ENCODE measurements at regions not wholly inside any gene's neighbourhood (a gene's known extent, or its start where the extent isn't known, plus 50 kb on each side); places are given as distances from the start of the nearest gene placed in this dataset.

DNA sequence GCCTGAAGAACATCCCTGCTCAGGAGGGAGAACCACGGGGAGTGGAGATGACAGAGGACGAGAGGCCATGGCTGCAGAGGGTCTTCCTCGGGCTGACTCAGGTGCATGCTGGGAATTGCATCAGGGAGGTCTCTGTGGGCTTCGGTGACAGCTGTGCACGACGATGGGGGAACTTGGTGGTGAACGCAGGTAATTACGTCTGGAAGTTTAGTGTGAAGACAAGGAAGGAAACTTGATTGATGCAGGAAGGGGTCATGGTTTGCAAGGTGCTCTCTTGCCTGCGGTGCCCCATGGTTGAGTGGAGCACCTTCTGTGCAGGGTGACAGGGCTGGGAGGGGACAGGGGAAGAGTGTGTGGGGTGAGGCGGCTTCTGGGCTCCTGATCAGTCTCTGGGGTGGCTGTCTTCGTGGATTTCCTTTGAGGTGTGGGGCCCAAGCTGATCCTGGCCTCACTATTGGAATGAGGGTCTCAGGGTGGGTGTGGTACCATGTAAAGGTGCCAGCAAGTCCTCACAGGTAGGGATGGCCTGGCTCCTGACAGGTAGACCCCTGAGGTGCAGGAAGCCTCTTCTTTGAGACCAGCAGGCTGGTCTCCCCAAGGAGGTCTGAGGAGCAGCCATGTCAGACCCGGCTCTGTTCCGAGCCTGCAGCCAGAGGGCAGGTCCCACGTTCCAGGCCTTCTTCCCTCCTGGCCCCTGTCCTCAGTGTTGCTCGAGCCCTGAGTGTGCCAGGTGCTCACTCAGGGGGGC lies 1020.1 kb downstream of the TBC1D22A start:
- no peak for DNase-seq

DNA sequence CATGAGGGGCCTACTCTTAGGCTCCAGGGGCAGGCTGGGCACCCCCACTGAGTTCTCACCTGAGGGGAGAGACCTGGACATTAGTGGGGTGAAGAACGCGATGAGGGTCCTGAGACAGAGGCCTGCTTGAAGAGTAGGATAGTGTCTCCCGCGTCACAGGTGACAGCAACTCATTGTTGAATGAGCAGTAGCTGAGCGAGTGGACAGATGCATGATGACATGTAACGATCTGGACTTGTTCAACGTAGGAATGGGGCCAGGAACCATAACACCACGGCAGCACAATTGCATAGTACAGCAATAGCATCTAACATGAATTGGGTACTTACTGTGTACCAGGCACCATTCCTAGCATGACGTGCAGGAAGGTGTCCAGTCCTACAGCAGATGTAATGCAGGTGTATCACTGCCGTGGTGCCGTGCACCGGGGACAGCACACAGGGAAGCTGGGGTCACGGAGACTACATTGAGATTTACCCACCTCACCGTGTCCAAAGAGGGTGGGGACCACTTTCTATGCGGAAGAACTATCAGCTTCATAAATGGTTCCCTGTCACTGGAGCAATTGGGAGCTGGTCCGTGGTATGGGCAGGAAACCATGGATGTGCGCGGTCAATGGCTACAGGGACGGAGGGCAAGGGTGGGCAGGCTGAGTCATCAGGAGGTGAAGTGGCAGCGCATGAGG lies 1019.1 kb downstream of the TBC1D22A start:
- DNase-seq, result no peak

DNA sequence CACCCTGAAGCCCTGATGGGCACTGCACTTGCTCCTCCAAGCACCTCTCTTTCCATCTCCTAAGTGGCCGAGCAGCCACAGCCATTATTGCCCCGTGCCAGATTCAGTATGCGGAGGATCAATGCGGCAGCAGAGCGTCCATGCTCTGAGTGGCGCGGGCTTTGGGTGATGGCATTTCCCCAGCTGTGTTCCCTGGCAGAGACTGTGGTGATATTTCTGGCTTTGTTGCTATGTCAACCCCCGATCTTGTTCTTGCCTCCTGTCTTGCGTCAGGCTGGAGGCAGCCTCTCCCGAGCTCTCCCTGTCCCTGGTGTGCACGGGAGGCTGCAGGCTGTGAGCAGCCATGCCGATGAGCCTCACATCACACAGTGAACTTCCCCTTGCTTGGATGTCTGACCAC lies 1018.6 kb downstream of the TBC1D22A start:
- DNase-seq, result no peak

DNA sequence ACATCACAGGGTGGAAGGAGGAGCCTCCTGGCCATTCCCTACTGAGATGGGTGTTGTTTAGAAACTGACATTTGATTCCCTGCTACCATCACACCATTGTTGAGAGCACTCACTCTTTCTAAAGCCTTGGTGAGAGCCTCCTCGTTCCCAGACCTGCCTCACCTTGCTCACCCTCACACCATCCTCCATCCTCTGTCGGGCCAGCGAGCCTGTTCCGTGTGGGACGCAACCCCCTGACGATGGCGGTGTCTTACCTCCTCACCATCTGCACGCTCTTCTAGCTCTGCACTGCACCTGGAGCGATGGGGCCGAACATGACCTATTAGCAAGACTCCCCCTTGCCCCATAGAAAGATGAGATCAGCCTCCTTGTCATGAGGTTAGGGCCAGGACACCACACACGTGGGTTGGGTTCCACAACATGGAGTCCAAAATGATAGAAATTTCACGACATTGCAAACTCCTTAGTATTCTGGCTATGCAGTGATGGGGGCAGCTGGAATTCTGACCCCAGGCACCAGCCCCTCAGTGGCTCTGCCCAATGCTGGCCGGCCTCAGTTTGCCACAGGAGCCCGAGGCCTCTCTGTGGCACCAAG lies 1017.9 kb downstream of the TBC1D22A start:
- no peak for DNase-seq

DNA sequence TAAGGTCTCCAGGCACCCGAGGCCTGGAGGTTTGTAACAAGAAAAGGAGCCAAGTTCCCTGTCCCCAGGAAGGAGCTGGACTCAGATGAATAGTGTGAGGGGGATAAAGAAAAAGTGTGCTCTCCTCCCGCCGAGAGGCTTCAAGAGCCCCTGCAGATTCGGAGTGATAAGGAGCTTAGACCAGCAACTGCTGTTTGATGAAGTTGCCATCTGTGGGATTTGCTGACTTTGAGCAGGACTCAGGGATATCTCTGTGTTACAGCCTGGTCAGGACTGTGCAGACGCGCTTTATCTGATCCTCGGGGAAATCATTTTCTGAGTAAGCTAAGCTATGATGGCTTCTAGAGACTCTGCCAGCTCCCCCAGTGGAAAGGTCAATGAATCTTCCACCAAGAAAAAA lies 1017.0 kb downstream of the TBC1D22A start:
- DNase-seq, result no peak

DNA sequence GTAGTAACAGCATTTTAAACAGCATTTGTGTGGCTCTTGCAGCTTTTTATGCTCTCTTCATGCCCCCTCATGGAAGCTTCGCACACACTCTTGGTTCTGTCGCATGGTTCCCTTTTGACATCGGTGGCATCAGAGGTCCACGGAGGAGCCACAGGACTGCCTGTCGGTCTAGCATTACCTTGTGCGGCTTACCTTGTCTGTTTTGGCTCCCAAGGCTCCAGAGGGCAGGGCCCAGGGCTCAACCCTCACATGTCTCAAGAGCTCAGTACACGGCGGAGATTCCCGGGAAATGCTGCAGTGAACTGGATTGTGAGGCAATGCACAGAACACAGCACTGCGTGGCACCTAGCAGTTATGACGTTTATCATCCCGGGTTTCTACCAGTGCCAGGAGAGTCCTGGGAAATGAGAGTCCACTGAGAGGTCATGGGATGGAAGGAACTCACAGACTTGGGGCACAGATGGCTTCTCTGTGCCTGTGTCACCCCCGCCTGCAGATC lies 1015.8 kb downstream of the TBC1D22A start:
- no peak for DNase-seq

DNA sequence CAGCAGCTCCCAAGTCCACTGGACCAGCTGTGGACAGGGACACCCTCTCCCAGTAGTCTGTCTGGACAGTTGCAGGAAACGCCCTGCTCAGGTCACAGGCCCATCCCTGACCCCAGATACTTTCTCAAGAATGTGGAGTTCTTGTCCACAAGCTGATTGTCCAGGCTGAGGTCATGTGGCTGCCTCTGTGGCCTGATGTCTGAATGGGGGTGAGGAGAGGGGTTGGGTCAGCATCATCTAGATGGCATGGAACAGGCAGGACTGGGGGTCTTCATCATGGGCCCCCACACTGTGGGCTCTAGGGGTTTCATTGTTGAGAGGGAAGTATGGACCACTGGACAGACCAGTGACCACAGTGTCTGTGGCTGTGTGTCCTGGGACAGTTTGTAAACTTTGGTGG lies 1015.0 kb downstream of the TBC1D22A start:
- no peak for DNase-seq

DNA sequence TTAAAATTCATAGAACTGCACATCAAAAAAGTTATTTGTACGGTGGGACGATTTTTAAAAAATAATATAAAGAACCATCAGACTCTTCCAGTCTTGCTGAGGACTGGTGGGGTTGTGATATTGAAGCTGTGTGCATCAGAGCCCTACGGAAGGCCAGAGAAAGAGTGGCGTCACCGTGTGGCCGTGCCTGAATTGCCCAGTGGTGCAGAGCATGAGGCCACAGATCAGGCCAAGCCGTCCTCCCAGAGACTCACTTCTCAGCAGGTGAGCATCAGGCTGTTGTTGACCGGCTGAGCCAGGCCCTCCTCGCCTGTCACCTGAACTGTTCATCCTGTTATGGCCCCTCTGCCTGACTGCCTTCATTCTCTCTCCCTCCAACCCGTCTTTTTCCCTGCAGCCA lies 1013.9 kb downstream of the TBC1D22A start:
- DNase-seq, result no peak

DNA sequence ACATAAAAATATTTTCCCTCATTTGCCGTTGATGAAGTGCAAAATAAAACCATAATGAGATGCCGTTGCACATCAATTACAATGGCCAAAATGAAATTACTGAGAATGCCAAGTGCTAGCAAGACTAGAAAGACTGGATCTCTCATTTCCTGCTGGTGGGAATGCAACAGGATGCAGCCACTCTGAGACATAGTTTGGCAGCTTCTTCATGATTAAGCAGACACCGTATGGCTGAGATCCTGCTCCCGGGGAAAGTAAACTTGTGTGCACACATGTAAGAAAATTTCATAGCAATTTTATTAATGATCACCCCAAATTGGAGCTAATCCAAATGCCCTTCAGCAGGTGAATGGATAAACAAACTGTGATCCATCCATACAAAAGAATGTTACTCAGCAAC lies 1013.2 kb downstream of the TBC1D22A start:
- no peak for DNase-seq

DNA sequence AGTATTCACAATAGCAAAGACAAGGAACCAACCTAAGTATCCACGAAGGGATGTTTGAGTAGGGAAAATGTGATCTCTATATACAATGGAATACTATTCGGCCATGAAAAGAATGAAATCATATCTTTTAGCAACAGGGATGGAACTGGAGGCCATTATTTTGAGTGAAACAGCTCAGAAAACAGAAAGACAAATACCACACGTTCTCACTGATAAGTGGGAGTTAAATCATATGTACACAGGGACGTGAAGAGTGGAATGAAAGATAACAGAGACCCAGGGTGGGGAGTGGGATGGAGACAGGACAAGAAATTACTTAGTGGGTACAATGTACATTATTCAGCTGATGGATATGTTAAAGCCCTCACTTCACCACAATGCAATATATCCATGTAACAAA lies 1012.7 kb downstream of the TBC1D22A start:
- DNase-seq, result no peak

DNA sequence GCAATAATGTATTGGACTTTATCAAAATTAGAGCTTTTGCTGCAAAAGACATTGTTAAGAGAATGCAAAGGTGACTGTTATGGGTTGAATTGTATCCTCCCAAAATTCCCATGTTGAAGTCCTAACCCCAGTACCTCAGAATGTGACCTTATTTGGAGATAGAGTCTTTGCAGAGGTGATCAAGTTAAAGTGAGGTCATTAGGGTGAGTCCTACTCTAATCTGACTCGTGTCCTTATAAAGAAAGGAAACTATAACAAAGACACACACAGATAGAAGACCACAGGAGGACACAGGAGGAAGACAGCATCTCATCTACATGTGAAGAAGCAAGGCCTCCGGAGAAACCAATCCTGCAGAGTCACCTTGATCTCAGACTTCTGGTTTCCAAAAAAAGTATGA lies 1011.2 kb downstream of the TBC1D22A start:
- DNase-seq, result no peak

DNA sequence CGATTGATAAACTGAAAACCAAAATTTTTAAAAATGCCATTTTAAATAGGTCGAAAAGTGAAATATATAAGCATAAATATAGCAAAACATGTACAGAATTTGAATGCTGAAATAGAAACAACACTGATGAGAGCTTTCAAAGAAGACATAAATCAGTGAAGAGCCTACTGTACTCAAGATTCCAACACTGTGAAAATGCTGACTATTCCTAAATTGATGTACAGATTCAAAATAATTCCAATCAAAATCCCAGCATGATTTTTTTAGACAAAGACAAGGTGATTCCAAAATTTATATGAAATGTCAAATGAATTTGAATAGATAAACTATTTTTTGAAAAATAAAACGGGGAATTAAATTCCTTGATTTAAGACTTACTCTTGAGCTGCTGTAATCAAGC lies 1010.4 kb downstream of the TBC1D22A start:
- no peak for DNase-seq

DNA sequence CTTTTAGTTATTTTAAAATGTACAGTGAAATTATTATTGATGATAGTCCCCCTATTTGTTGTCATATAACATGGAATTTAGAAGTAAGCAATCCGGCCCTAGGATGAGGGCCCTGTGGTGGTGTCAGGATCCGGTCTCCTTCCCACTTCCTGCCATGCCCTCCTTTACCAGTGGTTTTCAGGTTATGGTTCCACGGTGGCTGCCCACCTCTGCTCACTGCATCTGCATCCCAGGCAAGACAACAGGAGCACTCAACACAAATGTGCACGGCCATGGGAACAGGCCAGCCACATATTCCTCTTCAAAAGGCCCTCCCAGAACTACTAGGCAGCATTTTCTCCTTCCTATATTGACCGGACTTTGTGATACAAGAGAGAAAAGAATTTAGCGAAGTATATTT lies 1007.2 kb downstream of the TBC1D22A start:
- DNase-seq, result no peak

DNA sequence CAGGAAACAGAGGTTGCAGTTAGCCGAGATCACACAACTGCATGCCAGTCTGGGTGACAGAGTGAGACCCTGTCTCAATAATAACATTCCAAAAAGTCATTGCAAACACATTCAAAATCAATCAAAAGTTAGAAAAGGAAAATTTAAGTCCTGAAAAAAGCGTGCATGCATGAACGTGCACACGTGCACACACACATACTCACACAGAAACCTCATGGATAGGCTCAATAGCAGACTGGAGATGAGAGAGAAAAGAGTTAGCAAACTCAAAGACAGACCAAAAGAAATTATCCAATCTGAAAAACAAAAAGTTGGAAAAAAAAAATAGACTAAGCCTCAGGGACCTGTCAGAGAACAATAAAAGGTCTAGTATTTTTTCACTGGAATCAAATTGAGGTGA lies 1005.6 kb downstream of the TBC1D22A start:
- DNase-seq, result no peak

DNA sequence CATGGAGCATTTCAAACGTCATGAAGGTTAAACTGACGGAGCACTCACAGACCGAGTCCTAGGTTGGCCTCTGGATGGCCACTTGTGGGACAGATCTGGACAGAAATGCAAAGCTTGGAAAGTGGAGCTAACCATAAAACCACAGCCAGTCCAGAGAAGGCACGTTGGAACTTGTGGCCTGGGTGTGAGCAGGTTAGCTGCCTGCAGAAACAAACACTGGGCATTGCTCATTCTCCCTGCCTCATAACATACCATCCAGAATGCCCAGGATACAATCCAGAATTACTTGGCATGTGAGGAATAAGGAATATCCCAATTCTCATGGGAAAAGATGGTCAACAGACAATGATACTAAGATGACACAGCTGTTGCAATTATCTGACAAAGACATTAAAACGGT lies 1005.0 kb downstream of the TBC1D22A start:
- DNase-seq, result no peak

DNA sequence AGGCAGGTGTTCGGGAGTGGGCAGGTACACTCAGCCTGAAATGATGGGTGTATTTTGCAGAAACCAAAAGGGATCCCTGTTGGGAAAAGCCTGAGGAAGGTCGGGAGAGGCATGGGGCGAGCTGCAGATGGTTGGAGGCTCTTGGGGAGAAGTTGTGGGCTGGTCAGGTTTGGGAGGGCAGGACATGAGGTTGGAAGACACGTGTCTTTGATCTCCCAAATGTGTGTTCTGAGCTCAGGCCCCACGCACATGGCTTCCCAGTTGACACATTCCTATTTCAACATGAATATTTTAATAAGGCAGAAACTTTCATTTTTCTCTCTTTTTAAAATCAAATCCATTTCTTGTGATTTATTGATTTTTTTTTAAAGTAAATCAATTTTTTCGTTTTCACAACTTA lies 1003.3 kb downstream of the TBC1D22A start:
- DNase-seq, result no peak

DNA sequence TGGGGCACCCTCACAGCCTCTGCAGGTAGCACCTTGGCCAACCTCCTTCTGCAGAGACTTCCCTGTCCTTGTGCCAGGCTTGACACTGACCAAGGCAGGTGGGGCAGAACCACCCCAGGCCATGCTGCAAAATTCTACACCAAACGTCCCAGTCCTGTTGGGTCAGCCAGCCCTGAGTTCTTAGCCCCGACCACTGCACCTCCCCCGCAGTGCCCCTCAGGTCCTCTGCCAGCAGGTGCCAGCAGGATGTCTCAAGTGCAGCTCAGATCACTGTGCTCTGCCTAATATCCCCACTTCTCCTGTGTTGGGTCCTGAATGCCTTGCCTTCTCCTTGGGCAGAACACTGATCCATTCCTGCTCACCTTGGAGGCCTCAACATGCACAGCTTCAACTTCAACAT lies 999.7 kb downstream of the TBC1D22A start:
- no peak for DNase-seq

DNA sequence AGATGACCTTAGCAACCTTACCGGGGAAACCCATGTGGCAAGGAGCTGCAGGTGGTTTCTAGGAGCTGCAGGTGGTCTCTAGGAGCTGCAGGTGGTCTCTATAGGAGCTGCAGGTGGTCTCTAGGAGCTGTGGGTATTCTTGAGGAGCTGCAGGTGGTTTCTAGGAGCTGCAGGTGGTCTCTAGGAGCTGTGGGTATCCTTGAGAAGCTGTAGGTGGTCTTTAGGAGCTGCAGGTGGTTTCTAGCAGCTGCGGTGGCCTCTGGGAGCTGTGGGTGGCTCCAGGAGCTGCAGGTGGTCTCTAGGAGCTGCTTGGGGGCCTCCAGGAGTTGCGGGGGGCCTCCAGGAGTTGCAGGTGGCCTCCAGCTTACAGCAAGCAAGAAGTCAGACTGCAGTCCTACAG lies 997.5 kb downstream of the TBC1D22A start:
- DNase-seq, result no peak

DNA sequence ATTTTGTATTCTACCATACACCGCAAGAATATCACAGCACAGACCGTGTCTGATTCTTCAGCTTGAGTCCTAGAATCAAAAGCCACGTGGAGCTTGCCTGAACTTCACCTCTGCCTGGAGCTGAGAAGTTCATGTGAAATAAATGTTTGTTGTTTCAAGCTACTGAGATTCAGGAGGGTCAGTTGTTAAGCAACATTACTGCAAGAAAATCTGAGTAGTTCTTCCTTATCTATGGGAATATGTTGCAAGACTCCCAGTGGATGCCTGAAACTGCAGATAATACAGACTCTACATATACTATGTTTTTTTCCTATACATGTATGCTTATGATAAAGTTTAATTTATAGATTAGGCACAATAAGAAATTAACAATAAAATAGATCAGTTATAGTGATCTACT lies 995.3 kb downstream of the TBC1D22A start:
- no peak for DNase-seq

DNA sequence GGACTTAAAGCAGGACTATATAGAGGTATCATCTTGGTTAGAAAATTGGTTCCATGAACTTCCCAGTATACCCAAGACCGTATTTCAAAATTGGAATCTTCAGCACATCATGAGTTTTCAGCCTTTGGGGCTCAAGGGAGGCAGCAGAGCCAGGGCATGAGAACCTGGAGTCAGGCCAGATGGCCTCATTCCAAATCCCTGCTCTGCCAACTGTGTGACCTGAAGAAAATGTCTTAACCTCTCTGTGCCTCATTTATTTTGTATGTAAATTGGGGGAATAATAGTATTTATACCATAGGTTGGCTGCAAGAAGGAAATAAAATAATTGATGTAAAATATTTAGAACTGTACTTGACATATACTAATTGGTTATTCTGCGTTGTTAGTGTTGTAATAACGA lies 987.6 kb downstream of the TBC1D22A start:
- no peak for DNase-seq

DNA sequence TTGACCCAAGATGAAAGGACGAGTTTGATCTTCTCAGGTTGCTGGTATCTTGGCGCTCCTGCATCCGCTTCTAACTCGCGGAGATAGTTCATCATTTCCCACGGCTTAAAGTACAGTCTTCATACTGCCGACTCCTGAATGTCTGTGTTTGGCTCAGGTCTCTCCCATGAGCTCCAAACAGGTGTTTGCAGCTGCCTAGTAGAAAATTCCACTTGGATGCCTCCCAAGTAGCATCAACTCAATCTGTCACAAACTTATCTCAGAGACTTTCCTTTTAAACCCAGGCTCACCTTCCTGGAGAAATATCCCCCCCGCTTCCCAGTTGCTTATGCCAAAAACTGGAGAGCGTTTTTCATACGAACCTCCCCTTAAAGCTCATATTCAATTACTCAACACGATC lies 986.5 kb downstream of the TBC1D22A start:
- DNase-seq, result no peak

DNA sequence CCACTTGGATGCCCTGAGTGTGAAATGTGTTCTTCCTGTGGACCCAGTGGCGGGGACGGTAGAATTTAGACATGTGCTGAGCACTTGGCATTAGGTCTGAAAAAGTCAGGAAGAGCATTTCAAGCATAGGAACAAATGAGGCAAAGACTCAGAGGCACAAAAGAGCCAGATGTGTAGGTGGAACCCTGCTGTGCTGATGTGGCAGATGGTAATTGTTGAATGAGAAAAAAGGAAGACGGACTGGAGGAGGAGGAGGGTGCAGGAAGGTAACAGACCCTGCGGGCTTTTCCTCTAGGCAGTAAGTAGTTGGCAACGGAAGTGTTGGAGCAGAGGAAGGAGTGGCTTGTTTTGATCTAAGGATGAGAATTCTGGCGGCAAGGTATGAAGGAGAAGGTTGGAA lies 985.8 kb downstream of the TBC1D22A start:
- no peak for DNase-seq

DNA sequence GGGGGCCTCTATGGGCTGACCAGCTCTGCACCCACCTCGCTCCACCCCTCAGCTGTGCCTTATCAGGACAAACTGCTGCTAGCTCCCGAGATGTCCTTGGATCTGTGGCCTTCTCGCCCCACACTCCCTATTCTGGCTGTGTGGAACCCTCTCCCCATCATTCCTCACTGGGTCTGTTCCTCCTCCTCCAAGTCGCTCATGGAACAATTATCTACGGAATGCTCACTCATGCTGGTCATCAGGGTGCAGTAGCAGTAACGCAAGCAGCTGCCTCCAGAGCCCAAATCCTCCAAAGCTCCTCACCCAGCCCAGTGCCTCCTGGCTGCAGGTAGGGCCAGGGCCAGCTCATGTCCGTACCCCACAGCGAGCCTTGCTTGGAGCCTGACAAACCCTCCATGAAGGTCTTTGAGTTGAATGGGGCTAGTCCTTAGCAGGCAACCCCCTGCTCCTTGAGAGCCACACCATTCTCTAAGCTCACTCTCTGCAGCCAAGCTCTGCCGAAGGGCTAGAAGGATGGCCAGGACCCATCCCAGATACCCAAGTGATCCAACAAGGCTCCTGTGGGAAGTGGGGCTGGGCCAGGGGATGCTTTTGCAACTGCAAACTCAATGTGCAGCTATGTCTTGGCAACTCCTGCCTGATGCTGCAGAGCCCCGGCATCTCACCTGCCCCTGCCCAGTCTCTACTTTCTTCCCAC lies 977.8 kb downstream of the TBC1D22A start:
- no peak for DNase-seq
